MM.1S (cell line): ENCODE measurements at regions not wholly inside any gene's neighbourhood (a gene's known extent, or its start where the extent isn't known, plus 50 kb on each side); places are given as distances from the start of the nearest gene placed in this dataset.

Experiments
- CTCF ChIP-seq: fragments of 300-600 bp; sonication (generic); IDR thresholded peaks from 2 replicates; pipeline ENCODE4 v1.5.1; 2016; ENCODE audit warnings: antibody characterized with exemption, low read length, mixed read lengths
- EZH2 ChIP-seq: fragments of 300-600 bp; sonication (generic); optimal IDR thresholded peaks from 2 replicates; pipeline ENCODE3; 2017; ENCODE audit warnings: low read depth, mild to moderate bottlenecking, antibody characterized with exemption, low read length, mixed read lengths
- EZH2phosphoT487 ChIP-seq: fragments of 300-600 bp; sonication (generic); IDR thresholded peaks from 2 replicates; pipeline ENCODE4 v1.6.1; 2018; ENCODE audit warnings: antibody characterized with exemption, low read length

- no peak for TF ChIP-seq EZH2
- TF ChIP-seq CTCF: no peak
- no peak for TF ChIP-seq EZH2phosphoT487
Measured at GRCh38 chr7:106512217-106512616, 148.7 kb downstream of the CCDC71L start.
